ENCODE measurements at regions not wholly inside any gene's neighbourhood (a gene's known extent, or its start where the extent isn't known, plus 50 kb on each side); places are given as distances from the start of the nearest gene placed in this dataset.

DNA sequence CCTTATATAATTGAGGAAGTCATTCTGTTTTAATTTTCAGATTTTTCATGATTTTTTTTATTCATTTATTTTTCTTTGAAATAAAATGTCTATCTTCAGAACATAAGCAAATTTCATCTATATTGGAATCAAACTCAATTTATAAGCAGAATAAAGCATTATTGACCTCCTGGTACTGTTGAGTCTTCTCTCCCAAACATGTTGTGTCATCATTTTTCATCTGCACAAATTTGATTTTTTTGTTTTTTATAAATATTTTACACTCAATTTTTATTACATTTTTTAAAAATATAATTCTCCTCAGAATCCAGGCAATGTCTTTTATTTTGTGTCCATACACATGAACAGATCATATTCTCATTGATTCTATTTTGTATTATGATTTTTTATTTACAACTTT, 2363.9 kb downstream of the TP53TG3F start:
- no peak for TF ChIP-seq ZNF423 (CRISPR knock-in tag; IDR thresholded peaks at IDR 0.05)
- TF ChIP-seq, protein P1, sequence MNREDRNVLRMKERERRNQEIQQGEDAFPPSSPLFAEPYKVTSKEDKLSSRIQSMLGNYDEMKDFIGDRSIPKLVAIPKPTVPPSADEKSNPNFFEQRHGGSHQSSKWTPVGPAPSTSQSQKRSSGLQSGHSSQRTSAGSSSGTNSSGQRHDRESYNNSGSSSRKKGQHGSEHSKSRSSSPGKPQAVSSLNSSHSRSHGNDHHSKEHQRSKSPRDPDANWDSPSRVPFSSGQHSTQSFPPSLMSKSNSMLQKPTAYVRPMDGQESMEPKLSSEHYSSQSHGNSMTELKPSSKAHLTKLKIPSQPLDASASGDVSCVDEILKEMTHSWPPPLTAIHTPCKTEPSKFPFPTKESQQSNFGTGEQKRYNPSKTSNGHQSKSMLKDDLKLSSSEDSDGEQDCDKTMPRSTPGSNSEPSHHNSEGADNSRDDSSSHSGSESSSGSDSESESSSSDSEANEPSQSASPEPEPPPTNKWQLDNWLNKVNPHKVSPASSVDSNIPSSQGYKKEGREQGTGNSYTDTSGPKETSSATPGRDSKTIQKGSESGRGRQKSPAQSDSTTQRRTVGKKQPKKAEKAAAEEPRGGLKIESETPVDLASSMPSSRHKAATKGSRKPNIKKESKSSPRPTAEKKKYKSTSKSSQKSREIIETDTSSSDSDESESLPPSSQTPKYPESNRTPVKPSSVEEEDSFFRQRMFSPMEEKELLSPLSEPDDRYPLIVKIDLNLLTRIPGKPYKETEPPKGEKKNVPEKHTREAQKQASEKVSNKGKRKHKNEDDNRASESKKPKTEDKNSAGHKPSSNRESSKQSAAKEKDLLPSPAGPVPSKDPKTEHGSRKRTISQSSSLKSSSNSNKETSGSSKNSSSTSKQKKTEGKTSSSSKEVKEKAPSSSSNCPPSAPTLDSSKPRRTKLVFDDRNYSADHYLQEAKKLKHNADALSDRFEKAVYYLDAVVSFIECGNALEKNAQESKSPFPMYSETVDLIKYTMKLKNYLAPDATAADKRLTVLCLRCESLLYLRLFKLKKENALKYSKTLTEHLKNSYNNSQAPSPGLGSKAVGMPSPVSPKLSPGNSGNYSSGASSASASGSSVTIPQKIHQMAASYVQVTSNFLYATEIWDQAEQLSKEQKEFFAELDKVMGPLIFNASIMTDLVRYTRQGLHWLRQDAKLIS (CRISPR knock-in tag; IDR thresholded peaks at IDR 0.05; ENCODE audit: borderline replicate concordance) = no peak
- TF ChIP-seq IRF2 (CRISPR knock-in tag; IDR thresholded peaks at IDR 0.05; ENCODE audit: borderline replicate concordance, low read depth) = no peak
- TF ChIP-seq TEAD1 (CRISPR knock-in tag; IDR thresholded peaks at IDR 0.05) = no peak
- no peak for TF ChIP-seq CBFB (CRISPR knock-in tag; IDR thresholded peaks at IDR 0.05; ENCODE audit: low read depth)
- TF ChIP-seq JUN (CRISPR knock-in tag; IDR thresholded peaks at IDR 0.05) = no peak
- TF ChIP-seq, protein P2, sequence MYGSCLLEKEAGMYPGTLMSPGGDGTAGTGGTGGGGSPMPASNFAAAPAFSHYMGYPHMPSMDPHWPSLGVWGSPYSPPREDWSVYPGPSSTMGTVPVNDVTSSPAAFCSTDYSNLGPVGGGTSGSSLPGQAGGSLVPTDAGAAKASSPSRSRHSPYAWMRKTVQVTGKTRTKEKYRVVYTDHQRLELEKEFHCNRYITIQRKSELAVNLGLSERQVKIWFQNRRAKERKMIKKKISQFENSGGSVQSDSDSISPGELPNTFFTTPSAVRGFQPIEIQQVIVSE (CRISPR knock-in tag; IDR thresholded peaks at IDR 0.05; ENCODE audit: borderline replicate concordance) = no peak
- TF ChIP-seq, protein P3, sequence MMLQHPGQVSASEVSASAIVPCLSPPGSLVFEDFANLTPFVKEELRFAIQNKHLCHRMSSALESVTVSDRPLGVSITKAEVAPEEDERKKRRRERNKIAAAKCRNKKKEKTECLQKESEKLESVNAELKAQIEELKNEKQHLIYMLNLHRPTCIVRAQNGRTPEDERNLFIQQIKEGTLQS (CRISPR knock-in tag; conservative IDR thresholded peaks at IDR 0.05) = no peak
- TF ChIP-seq, protein P4, sequence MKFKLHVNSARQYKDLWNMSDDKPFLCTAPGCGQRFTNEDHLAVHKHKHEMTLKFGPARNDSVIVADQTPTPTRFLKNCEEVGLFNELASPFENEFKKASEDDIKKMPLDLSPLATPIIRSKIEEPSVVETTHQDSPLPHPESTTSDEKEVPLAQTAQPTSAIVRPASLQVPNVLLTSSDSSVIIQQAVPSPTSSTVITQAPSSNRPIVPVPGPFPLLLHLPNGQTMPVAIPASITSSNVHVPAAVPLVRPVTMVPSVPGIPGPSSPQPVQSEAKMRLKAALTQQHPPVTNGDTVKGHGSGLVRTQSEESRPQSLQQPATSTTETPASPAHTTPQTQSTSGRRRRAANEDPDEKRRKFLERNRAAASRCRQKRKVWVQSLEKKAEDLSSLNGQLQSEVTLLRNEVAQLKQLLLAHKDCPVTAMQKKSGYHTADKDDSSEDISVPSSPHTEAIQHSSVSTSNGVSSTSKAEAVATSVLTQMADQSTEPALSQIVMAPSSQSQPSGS (CRISPR knock-in tag; IDR thresholded peaks at IDR 0.05; ENCODE audit: borderline replicate concordance, low read depth) = no peak
- TF ChIP-seq FOXK1 (CRISPR knock-in tag; IDR thresholded peaks at IDR 0.05) = no peak
- TF ChIP-seq, protein P5, sequence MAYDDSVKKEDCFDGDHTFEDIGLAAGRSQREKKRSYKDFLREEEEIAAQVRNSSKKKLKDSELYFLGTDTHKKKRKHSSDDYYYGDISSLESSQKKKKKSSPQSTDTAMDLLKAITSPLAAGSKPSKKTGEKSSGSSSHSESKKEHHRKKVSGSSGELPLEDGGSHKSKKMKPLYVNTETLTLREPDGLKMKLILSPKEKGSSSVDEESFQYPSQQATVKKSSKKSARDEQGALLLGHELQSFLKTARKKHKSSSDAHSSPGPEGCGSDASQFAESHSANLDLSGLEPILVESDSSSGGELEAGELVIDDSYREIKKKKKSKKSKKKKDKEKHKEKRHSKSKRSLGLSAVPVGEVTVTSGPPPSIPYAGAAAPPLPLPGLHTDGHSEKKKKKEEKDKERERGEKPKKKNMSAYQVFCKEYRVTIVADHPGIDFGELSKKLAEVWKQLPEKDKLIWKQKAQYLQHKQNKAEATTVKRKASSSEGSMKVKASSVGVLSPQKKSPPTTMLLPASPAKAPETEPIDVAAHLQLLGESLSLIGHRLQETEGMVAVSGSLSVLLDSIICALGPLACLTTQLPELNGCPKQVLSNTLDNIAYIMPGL (CRISPR knock-in tag; IDR thresholded peaks at IDR 0.05) = no peak
- TF ChIP-seq NFATC4 (CRISPR knock-in tag; IDR thresholded peaks at IDR 0.05) = no peak
- no peak for TF ChIP-seq GRHL2 (CRISPR knock-in tag; IDR thresholded peaks at IDR 0.05; ENCODE audit: insufficient replicate concordance, severe bottlenecking)
- TF ChIP-seq, protein P6, sequence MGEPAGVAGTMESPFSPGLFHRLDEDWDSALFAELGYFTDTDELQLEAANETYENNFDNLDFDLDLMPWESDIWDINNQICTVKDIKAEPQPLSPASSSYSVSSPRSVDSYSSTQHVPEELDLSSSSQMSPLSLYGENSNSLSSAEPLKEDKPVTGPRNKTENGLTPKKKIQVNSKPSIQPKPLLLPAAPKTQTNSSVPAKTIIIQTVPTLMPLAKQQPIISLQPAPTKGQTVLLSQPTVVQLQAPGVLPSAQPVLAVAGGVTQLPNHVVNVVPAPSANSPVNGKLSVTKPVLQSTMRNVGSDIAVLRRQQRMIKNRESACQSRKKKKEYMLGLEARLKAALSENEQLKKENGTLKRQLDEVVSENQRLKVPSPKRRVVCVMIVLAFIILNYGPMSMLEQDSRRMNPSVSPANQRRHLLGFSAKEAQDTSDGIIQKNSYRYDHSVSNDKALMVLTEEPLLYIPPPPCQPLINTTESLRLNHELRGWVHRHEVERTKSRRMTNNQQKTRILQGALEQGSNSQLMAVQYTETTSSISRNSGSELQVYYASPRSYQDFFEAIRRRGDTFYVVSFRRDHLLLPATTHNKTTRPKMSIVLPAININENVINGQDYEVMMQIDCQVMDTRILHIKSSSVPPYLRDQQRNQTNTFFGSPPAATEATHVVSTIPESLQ (CRISPR knock-in tag; IDR thresholded peaks at IDR 0.05) = no peak
- TF ChIP-seq SMAD4 (CRISPR knock-in tag; IDR thresholded peaks at IDR 0.05) = no peak
- TF ChIP-seq, protein P7, sequence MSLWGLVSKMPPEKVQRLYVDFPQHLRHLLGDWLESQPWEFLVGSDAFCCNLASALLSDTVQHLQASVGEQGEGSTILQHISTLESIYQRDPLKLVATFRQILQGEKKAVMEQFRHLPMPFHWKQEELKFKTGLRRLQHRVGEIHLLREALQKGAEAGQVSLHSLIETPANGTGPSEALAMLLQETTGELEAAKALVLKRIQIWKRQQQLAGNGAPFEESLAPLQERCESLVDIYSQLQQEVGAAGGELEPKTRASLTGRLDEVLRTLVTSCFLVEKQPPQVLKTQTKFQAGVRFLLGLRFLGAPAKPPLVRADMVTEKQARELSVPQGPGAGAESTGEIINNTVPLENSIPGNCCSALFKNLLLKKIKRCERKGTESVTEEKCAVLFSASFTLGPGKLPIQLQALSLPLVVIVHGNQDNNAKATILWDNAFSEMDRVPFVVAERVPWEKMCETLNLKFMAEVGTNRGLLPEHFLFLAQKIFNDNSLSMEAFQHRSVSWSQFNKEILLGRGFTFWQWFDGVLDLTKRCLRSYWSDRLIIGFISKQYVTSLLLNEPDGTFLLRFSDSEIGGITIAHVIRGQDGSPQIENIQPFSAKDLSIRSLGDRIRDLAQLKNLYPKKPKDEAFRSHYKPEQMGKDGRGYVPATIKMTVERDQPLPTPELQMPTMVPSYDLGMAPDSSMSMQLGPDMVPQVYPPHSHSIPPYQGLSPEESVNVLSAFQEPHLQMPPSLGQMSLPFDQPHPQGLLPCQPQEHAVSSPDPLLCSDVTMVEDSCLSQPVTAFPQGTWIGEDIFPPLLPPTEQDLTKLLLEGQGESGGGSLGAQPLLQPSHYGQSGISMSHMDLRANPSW (CRISPR knock-in tag; conservative IDR thresholded peaks at IDR 0.05; ENCODE audit: low read depth) = no peak
- no peak for TF ChIP-seq RELA (CRISPR knock-in tag; IDR thresholded peaks at IDR 0.05; ENCODE audit: borderline replicate concordance)
- no peak for TF ChIP-seq GABPB1 (CRISPR knock-in tag; IDR thresholded peaks at IDR 0.05)
- TF ChIP-seq, protein P8, sequence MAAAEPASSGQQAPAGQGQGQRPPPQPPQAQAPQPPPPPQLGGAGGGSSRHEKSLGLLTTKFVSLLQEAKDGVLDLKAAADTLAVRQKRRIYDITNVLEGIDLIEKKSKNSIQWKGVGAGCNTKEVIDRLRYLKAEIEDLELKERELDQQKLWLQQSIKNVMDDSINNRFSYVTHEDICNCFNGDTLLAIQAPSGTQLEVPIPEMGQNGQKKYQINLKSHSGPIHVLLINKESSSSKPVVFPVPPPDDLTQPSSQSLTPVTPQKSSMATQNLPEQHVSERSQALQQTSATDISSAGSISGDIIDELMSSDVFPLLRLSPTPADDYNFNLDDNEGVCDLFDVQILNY (CRISPR knock-in tag; IDR thresholded peaks at IDR 0.05) = no peak
- no peak for TF ChIP-seq PRRX2 (CRISPR knock-in tag; IDR thresholded peaks at IDR 0.05)
- ChIA-PET CTCF (no interaction called here), POLR2A (no interaction called here)
- no peak overlapping the region for H3K27ac Mint-ChIP-seq
- DNase-seq (ENCODE audit: low spot score) (no peak), ATAC-seq (no peak)
- peaks cover 51% of the 10 kb centered on the region for H3K36me3 Mint-ChIP-seq
- H3K27me3 Mint-ChIP-seq (ENCODE audit: low read depth) = no peaks in the 10 kb centered on the region
- no peaks in the 10 kb centered on the region for H3K4me1 Mint-ChIP-seq
- H3K4me3 Mint-ChIP-seq = no peak overlapping the region
- H3K9me3 Mint-ChIP-seq = peaks cover 64% of the 10 kb centered on the region

All from WTC11 (cell line).